Thyroid gland (tissue), 4 donors: ENCODE measurements at regions not wholly inside any gene's neighbourhood (a gene's known extent, or its start where the extent isn't known, plus 50 kb on each side); places are given as distances from the start of the nearest gene placed in this dataset.

Source experiments
- DNase-seq, 2 donors: peaks; one replicate each; pipeline ENCODE4 v3.0.0-alpha.2; 2019
- H3K27ac ChIP-seq, 3 donors: fragments of 200-600 bp; sonication (generic); 1 replicate in 2 of 3; 2 replicates in 1 of 3; pipeline ENCODE4 v1.5.1; 2016 to 2019; ENCODE audit warnings: mild to moderate bottlenecking in 1 of 3, moderate library complexity in 1 of 3
- H3K27me3 ChIP-seq: fragments of 200-600 bp; sonication (generic); one replicate; pipeline ENCODE4 v1.5.1; 2019
- H3K36me3 ChIP-seq, 2 donors: fragments of 200-600 bp; sonication (generic); one replicate each; pipeline ENCODE4 v1.5.1; 2016 to 2019
- H3K4me1 ChIP-seq, 2 donors: fragments of 200-600 bp; sonication (generic); one replicate each; pipeline ENCODE4 v1.5.1; 2017 to 2019
- H3K4me3 ChIP-seq, 3 donors: fragments of 200-600 bp; sonication (generic); replicated peaks in 1 of 3; 1 replicate in 2 of 3; 2 replicates in 1 of 3; pipeline ENCODE4 v1.5.1; 2016; ENCODE audit warnings: mild to moderate bottlenecking in 1 of 3
- H3K9me3 ChIP-seq: fragments of 200-600 bp; sonication (generic); one replicate; pipeline ENCODE4 v1.5.1; 2017
- POLR2A ChIP-seq, 2 donors: fragments of 450-650 bp; IDR thresholded peaks; one replicate each; pipeline ENCODE4 v1.6.1; 2017; ENCODE audit warnings: antibody characterized with exemption in 2 of 2, mild to moderate bottlenecking in 2 of 2, moderate library complexity in 1 of 2
- WGBS, 2 donors: methylation state at CpG; one replicate each; pipeline ENCODE4 v1.1.5; 2017; 5-methylcytosine and 5-hydroxymethylcytosine counted together
- intact Hi-C: fragments of 100-400 bp; cut with DNase I; formaldehyde crosslinking; loops from one replicate; pipeline ENCODE4 v1.15.1; 2023
- TF ChIP-seq, protein P1 (sequence below), 6 experiments: fragments of 200-600 bp in 3 of 6; fragments of 450-650 bp in 3 of 6; sonication (generic) in 3 of 6; IDR thresholded peaks; one replicate each; pipeline ENCODE4 v1.5.1; 2016 to 2019; ENCODE audit warnings: antibody characterized with exemption in 6 of 6, mild to moderate bottlenecking in 2 of 6, inconsistent platforms in 1 of 6, moderate library complexity in 1 of 6

DNA sequence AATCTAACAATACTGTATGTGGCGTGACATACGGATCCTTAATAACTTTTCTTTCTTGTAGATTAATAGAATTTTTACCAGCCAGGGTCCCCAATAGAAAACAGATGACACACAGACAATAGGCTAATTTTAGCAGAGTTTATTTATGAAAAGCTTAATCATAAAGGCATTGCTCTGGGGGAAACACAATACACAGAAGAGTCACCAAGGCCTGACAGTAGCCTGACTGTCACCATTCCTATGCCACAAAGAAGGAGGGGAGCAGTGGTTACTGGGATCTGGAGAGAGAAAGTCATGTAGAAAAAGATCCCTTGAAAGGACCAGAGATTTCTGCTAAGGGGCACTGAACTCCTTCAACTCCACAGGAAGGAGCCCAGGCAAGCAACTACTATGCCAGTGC is 139.5 kb downstream of the METTL4 start:
- H3K4me3 ChIP-seq: no peak overlapping the region
- TF ChIP-seq, protein P1, sequence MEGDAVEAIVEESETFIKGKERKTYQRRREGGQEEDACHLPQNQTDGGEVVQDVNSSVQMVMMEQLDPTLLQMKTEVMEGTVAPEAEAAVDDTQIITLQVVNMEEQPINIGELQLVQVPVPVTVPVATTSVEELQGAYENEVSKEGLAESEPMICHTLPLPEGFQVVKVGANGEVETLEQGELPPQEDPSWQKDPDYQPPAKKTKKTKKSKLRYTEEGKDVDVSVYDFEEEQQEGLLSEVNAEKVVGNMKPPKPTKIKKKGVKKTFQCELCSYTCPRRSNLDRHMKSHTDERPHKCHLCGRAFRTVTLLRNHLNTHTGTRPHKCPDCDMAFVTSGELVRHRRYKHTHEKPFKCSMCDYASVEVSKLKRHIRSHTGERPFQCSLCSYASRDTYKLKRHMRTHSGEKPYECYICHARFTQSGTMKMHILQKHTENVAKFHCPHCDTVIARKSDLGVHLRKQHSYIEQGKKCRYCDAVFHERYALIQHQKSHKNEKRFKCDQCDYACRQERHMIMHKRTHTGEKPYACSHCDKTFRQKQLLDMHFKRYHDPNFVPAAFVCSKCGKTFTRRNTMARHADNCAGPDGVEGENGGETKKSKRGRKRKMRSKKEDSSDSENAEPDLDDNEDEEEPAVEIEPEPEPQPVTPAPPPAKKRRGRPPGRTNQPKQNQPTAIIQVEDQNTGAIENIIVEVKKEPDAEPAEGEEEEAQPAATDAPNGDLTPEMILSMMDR (IDR thresholded peaks at IDR 0.05): no peak
- no peak for TF ChIP-seq POLR2A (IDR thresholded peaks at IDR 0.05)
- no peaks in the 10 kb centered on the region for H3K4me1 ChIP-seq
- no peaks in the 10 kb centered on the region for H3K9me3 ChIP-seq
- no peak overlapping the region for H3K27ac ChIP-seq
- DNase-seq: no peak
- intact Hi-C loops: no loop called here
- no peaks in the 10 kb centered on the region for H3K36me3 ChIP-seq
- WGBS, 2 donors: 69 to 94% methylated on average over 2 of the region's 2 CpGs
- H3K27me3 ChIP-seq: no peaks in the 10 kb centered on the region

DNA sequence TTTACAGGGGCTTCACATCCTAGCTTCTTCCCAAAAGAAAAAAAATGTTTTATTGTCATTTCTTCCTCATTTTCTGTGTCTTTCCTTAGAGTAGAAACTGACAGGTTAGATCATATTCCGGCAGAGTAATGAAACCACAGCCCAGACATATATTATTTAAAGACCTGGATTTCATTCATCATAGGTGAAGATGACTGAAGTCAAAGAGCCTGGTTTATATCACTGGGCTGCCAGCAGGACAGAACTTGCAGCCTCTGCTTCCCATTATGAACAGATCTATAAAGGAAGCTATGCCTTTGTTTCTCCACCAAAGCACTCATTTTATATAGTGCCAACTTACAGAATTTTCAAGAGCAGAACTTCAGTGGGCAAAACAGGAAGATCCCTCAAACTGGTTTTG is 137.9 kb downstream of the METTL4 start:
- Histone ChIP-seq H3K4me1 (no peaks in the 10 kb centered on the region), H3K9me3 (no peaks in the 10 kb centered on the region), H3K27ac (no peak overlapping the region), H3K27me3 (no peaks in the 10 kb centered on the region), H3K4me3 (no peak overlapping the region), H3K36me3 (no peaks in the 10 kb centered on the region)
- no peak for TF ChIP-seq POLR2A (IDR thresholded peaks at IDR 0.05)
- TF ChIP-seq, protein P1 (IDR thresholded peaks at IDR 0.05): no peak
- no peak for DNase-seq
- 90 to 94% methylated on average over 1 of the region's 1 CpG for WGBS, 2 donors
- intact Hi-C loops: no loop called here

DNA sequence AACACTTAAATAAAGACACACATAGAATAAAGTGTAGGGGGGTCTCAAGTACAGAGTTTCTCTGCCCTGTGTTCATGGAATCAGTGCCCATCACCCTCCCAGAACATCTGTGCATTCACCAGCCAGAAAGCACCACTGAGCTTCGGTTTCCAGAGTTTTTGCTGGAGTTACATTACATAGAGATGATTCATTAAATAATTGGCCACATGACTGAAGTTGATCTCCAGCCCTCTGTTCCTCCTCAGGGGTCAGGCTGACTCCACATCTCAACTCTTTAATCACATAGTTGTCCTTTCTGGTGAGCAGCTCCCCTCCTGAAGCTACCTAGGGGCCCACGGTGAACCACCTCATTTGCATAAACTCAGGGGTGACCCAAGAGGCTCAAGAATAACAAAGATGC is 129.8 kb downstream of the METTL4 start:
- DNase-seq: no peak
- WGBS, 2 donors: 78% methylated on average over 2 of the region's 2 CpGs
- H3K4me3 ChIP-seq: no peak overlapping the region
- no peaks in the 10 kb centered on the region for H3K36me3 ChIP-seq
- no peaks in the 10 kb centered on the region for H3K4me1 ChIP-seq
- H3K27ac ChIP-seq: no peak overlapping the region
- intact Hi-C loops: no loop called here
- no peak for TF ChIP-seq POLR2A (IDR thresholded peaks at IDR 0.05)
- TF ChIP-seq, protein P1 (IDR thresholded peaks at IDR 0.05): no peak
- H3K9me3 ChIP-seq: no peaks in the 10 kb centered on the region
- no peaks in the 10 kb centered on the region for H3K27me3 ChIP-seq

DNA sequence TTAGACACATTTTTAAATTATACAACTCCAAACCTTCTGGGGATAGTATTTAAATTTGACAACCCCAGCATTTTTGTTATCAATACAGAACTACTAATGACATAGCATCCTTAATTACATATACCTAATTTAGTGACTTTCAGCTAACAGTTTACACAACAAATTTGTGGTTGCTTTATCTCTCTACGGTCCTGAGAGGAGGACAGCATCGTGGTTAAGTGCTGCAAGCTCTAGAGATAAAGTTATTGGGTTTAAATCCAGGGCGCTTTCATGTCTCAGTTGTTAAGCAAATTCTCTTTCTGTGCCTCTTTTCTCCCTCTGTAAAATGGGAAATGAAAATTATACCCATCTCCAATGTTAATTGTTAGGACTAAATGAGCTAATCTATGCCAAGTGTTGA is 129.3 kb downstream of the METTL4 start:
- H3K27ac ChIP-seq: no peak overlapping the region
- TF ChIP-seq, protein P1 (IDR thresholded peaks at IDR 0.05): no peak
- TF ChIP-seq POLR2A (IDR thresholded peaks at IDR 0.05): no peak
- no peak for DNase-seq
- no peak overlapping the region for H3K4me3 ChIP-seq
- intact Hi-C loops: no loop called here
- no peaks in the 10 kb centered on the region for H3K4me1 ChIP-seq
- no peaks in the 10 kb centered on the region for H3K36me3 ChIP-seq
- no peaks in the 10 kb centered on the region for H3K9me3 ChIP-seq
- WGBS, 2 donors: 51 to 76% methylated on average over 3 of the region's 3 CpGs
- no peaks in the 10 kb centered on the region for H3K27me3 ChIP-seq

DNA sequence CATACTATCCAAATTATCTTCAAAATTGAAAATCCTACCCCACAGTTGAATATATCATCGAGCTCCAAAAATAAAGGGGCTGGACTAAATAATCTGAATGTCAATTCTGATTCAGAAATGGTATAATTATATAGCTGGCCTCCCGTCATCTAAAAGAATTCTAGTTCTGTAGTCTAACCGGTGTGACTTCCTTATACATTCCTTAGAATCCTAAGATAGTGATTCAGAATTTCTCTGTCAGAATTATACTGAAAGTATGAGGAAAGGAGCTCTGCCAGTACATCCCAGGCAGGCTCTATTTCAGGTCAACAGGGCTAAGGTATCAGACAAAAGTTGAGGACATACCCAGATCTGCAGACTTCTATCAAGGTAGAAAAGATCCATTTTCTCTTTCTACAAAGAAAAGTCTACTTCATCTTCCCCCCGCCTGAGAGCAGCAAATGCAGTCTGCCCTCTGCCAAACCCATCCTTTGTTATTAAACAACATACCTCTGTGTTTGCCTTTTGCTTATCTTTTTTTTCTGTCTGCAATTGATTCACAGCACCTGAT is 128.5 kb downstream of the METTL4 start:
- intact Hi-C loops: no loop called here
- no peaks in the 10 kb centered on the region for H3K9me3 ChIP-seq
- DNase-seq: no peak
- no peak overlapping the region for H3K4me3 ChIP-seq
- no peak overlapping the region for H3K27ac ChIP-seq
- TF ChIP-seq, protein P1 (IDR thresholded peaks at IDR 0.05): no peak
- no peak for TF ChIP-seq POLR2A (IDR thresholded peaks at IDR 0.05)
- no peaks in the 10 kb centered on the region for H3K36me3 ChIP-seq
- no peaks in the 10 kb centered on the region for H3K4me1 ChIP-seq
- H3K27me3 ChIP-seq: no peaks in the 10 kb centered on the region
- 83 to 88% methylated on average over 4 of the region's 4 CpGs for WGBS, 2 donors
